ENCODE measurements at regions not wholly inside any gene's neighbourhood (a gene's known extent, or its start where the extent isn't known, plus 50 kb on each side); places are given as distances from the start of the nearest gene placed in this dataset.

DNA sequence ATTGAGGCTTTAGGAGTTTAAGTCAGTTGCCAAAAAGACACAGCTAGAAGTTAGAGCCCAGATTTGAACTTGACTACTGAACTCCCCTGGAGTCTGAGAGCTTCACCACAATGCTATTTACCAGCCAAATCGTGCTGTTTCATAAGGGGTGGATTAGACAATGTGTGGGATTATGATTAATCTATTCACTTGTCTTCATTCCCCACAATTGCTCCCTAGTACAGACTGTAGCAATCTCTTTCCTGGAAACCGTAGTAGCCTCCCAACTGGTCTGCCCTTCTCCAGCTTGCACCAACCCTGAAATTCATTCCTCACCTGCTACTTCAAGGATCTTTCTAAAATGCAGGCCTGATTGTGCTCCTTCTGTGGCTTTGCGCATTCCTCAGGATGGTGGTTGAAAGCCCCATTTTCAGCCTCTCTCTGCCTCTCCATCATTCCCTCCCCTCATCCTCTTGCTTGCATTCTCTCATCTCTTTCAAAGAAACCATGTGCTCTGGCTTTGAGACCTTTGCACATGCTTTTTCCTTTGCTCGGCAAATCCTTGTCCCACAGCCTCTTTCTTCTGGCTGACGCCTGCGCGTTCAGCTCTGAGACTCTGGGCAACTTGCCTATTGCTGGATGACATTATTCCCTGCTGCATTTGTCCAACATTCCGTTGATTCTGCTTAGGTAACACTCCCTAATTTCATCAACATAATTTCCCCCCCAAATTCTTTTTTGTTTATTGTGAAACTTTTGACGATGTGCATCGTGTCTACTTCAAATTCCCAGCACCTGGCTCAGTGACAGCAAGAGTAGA, 145.1 kb downstream of the ADRA2A start:
- ATAC-seq (ENCODE audit: insufficient number of reproducible peaks, low FRiP score, low read depth) (no peak), DNase-seq (ENCODE audit: low spot score) (no peak)
- H3K4me1 ChIP-seq (ENCODE audit: control insufficient read depth in 1 of 2, low read depth in 2 of 2), result no peaks in the 10 kb centered on the region
- TF ChIP-seq, protein P1, sequence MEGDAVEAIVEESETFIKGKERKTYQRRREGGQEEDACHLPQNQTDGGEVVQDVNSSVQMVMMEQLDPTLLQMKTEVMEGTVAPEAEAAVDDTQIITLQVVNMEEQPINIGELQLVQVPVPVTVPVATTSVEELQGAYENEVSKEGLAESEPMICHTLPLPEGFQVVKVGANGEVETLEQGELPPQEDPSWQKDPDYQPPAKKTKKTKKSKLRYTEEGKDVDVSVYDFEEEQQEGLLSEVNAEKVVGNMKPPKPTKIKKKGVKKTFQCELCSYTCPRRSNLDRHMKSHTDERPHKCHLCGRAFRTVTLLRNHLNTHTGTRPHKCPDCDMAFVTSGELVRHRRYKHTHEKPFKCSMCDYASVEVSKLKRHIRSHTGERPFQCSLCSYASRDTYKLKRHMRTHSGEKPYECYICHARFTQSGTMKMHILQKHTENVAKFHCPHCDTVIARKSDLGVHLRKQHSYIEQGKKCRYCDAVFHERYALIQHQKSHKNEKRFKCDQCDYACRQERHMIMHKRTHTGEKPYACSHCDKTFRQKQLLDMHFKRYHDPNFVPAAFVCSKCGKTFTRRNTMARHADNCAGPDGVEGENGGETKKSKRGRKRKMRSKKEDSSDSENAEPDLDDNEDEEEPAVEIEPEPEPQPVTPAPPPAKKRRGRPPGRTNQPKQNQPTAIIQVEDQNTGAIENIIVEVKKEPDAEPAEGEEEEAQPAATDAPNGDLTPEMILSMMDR (IDR thresholded peaks at IDR 0.05), result no peak
- no peak overlapping the region for H3K27ac ChIP-seq
- no peak overlapping the region for H3K4me3 ChIP-seq
- H3K9me3 ChIP-seq, result no peaks in the 10 kb centered on the region
- no peaks in the 10 kb centered on the region for H3K27me3 ChIP-seq (replicated peaks; ENCODE audit: insufficient read depth)
- H3K36me3 ChIP-seq, result no peaks in the 10 kb centered on the region

DNA sequence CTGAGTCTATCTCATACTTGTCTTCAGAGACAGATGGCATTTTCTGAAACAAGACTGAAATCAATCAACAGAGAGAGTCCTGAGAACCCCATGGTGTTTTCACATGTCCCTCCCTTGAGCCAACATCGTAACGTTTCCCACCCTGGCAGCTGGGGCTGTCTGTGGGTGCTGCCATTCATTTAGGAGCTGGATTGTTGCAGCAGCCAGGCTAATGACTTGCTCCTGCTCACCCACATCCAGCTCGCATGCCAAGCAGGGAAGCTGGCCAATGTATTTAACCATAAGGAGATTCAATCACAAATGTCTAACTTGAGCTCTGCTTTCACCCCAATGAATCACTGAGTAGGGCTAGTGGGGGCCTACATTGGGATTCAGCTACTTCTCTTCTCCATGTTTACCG, 146.1 kb downstream of the ADRA2A start:
- H3K36me3 ChIP-seq, result no peaks in the 10 kb centered on the region
- DNase-seq (ENCODE audit: low spot score) (no peak), ATAC-seq (ENCODE audit: insufficient number of reproducible peaks, low FRiP score, low read depth) (no peak)
- no peaks in the 10 kb centered on the region for H3K4me1 ChIP-seq (ENCODE audit: control insufficient read depth in 1 of 2, low read depth in 2 of 2)
- TF ChIP-seq, protein P1 (IDR thresholded peaks at IDR 0.05), result no peak
- H3K4me3 ChIP-seq, result no peak overlapping the region
- H3K27me3 ChIP-seq (replicated peaks; ENCODE audit: insufficient read depth), result no peaks in the 10 kb centered on the region
- H3K27ac ChIP-seq, result no peak overlapping the region
- H3K9me3 ChIP-seq, result no peaks in the 10 kb centered on the region

DNA sequence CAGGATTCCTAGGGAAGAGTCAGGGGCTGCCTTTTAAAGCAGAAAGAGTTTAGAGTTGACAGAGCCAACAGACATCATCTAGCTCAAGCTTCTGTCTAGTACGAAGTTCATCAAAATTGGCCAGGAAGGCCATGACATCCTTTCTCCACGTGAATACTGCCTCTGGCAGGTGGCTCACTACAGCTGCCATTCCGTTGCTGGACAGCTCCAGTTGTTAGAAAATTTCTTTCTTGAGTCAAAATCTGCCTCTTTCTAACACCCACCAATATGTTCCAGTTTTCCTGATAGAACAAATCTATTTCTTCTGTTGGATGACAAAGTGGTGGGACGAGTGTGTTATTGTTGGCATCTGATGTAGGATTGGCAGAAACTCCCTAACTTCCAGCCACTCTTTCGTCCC, 154.9 kb downstream of the ADRA2A start:
- H3K4me3 ChIP-seq, result no peak overlapping the region
- H3K36me3 ChIP-seq, result no peaks in the 10 kb centered on the region
- H3K27me3 ChIP-seq (replicated peaks; ENCODE audit: insufficient read depth), result no peaks in the 10 kb centered on the region
- no peak overlapping the region for H3K27ac ChIP-seq
- DNase-seq (ENCODE audit: low spot score), result no peak
- H3K9me3 ChIP-seq, result no peaks in the 10 kb centered on the region
- no peak for ATAC-seq (ENCODE audit: insufficient number of reproducible peaks, low FRiP score, low read depth)
- H3K4me1 ChIP-seq (ENCODE audit: control insufficient read depth in 1 of 2, low read depth in 2 of 2), result no peaks in the 10 kb centered on the region
- TF ChIP-seq, protein P1 (IDR thresholded peaks at IDR 0.05), result no peak

DNA sequence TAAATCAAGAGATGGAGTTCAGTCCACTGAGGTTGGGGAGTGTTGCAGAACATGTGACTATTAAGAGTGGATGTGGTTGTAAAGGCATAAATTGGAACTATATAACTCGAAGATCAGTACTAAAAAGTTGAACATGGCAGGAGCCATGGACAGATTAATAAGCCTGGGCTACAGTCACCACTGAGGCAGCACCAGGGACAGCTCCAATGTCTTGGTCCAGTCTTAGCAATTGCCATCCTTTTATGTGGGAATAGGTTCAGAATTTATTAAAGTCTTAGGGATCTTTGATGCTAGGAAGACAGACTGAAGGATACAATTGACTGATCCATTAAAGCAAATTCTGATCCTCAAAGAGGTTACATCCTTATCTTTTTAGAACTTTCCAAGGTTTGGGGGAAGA, 156.6 kb downstream of the ADRA2A start:
- Histone ChIP-seq H3K27me3 (replicated peaks; ENCODE audit: insufficient read depth) (no peaks in the 10 kb centered on the region), H3K9me3 (no peaks in the 10 kb centered on the region), H3K36me3 (no peaks in the 10 kb centered on the region), H3K4me3 (no peak overlapping the region), H3K4me1 (ENCODE audit: control insufficient read depth in 1 of 2, low read depth in 2 of 2) (no peaks in the 10 kb centered on the region), H3K27ac (no peak overlapping the region)
- DNase-seq (ENCODE audit: low spot score), result no peak
- no peak for ATAC-seq (ENCODE audit: insufficient number of reproducible peaks, low FRiP score, low read depth)
- TF ChIP-seq, protein P1 (IDR thresholded peaks at IDR 0.05), result no peak

DNA sequence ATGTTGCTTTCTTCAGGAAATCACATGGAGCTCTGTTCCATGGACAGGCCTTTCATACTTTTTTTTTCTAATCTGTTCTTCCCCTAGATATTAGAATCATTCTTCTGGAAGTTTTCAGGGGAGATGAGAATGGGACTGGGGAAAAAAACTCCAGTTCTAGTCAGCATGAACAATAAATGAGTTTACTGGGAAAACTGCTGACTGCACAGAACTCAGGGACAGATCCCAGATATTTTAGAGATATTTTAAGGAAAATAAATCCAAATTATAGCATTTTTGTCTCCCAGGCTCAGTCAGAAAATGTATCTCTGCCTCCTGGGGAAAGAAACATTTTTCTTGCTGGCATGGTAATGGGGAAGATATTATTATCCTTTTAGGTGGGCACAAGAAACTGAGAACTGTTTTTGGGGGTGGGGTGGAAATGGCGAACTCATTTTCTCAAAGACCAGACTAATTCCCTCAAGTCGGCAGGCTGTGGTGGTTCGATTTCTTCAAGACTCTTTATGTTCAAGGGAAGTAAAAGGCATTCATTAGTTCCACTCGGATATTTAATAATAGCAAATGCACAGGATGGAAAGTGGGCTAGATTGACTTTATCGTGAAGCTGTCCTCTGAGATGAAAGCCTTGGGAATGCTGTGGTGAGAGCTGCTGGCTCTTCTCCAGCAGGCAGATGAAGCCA, 157.5 kb downstream of the ADRA2A start:
- Histone ChIP-seq H3K9me3 (no peaks in the 10 kb centered on the region), H3K27ac (no peak overlapping the region), H3K36me3 (no peaks in the 10 kb centered on the region), H3K4me3 (no peak overlapping the region), H3K27me3 (replicated peaks; ENCODE audit: insufficient read depth) (no peaks in the 10 kb centered on the region), H3K4me1 (ENCODE audit: control insufficient read depth in 1 of 2, low read depth in 2 of 2) (no peaks in the 10 kb centered on the region)
- ATAC-seq (ENCODE audit: insufficient number of reproducible peaks, low FRiP score, low read depth) (no peak), DNase-seq (ENCODE audit: low spot score) (no peak)
- TF ChIP-seq, protein P1 (IDR thresholded peaks at IDR 0.05), result no peak
